ENCODE measurements at regions not wholly inside any gene's neighbourhood (a gene's known extent, or its start where the extent isn't known, plus 50 kb on each side); places are given as distances from the start of the nearest gene placed in this dataset.

- H3K36me3 ChIP-seq (ENCODE audit: control insufficient read depth in 2 of 2, extremely low read depth in 1 of 2, insufficient read depth in 2 of 2, low read length in 2 of 2): no peaks in the 10 kb centered on the region
- no peak overlapping the region for H3K27ac ChIP-seq (ENCODE audit: control insufficient read depth, insufficient read depth, low read length)
- no peaks in the 10 kb centered on the region for H3K9me3 ChIP-seq (ENCODE audit: control insufficient read depth, low read depth, low read length)
- DNase-seq (ENCODE audit: low read depth, low spot score) (no peak), FAIRE-seq (no peak)
- no peaks in the 10 kb centered on the region for H3K79me2 ChIP-seq (ENCODE audit: control insufficient read depth, insufficient read depth, low read length)
- no peak overlapping the region for H2AFZ ChIP-seq (ENCODE audit: control insufficient read depth, low read length)
- dilution Hi-C loops (cut with MboI; ENCODE audit: extremely low pct_ligation_motif_present, low sequenced_read_pairs): no loop called here
- H3K4me2 ChIP-seq (ENCODE audit: control insufficient read depth, extremely low read depth, insufficient read depth, low read depth, low read length): no peak overlapping the region
- no peaks in the 10 kb centered on the region for H3K9me1 ChIP-seq (ENCODE audit: control insufficient read depth, extremely low read depth, insufficient read depth, low read length)
- no peak overlapping the region for H3K4me3 ChIP-seq (ENCODE audit: control insufficient read depth in 2 of 3, extremely low read depth in 1 of 3, insufficient read depth in 2 of 3, low read depth in 1 of 3, low read length in 3 of 3)
- no peaks in the 10 kb centered on the region for H3K27me3 ChIP-seq (ENCODE audit: control insufficient read depth, extremely low read depth, insufficient read depth, low read length)
- no peak overlapping the region for H3K9ac ChIP-seq (ENCODE audit: control insufficient read depth, extremely low read depth, insufficient read depth, low read length)
- H3K4me1 ChIP-seq (ENCODE audit: control insufficient read depth, extremely low read depth, insufficient read depth, low read length): no peaks in the 10 kb centered on the region
- TF ChIP-seq CTCF (optimal IDR thresholded peaks at IDR 0.05 in 1 of 3, IDR thresholded peaks at IDR 0.05 in 1 of 3, conservative IDR thresholded peaks at IDR 0.05 in 1 of 3; ENCODE audit: extremely low read depth in 1 of 3, insufficient read depth in 2 of 3, low read length in 3 of 3): no peak
- no peak for TF ChIP-seq EZH2 (IDR thresholded peaks at IDR 0.05; ENCODE audit: low read length)
- H4K20me1 ChIP-seq (ENCODE audit: control insufficient read depth, extremely low read depth, insufficient read depth, low read length): no peaks in the 10 kb centered on the region
Observed at GRCh38 chr11:35064114-35064800, 74.7 kb upstream of the CD44 start.

- TF ChIP-seq CTCF (optimal IDR thresholded peaks at IDR 0.05 in 1 of 3, IDR thresholded peaks at IDR 0.05 in 1 of 3, conservative IDR thresholded peaks at IDR 0.05 in 1 of 3; ENCODE audit: extremely low read depth in 1 of 3, insufficient read depth in 2 of 3, low read length in 3 of 3) (no peak), EZH2 (IDR thresholded peaks at IDR 0.05; ENCODE audit: low read length) (no peak)
- Histone ChIP-seq H3K79me2 (ENCODE audit: control insufficient read depth, insufficient read depth, low read length) (no peaks in the 10 kb centered on the region), H4K20me1 (ENCODE audit: control insufficient read depth, extremely low read depth, insufficient read depth, low read length) (no peaks in the 10 kb centered on the region), H3K9me3 (ENCODE audit: control insufficient read depth, low read depth, low read length) (no peaks in the 10 kb centered on the region), H3K27me3 (ENCODE audit: control insufficient read depth, extremely low read depth, insufficient read depth, low read length) (no peaks in the 10 kb centered on the region), H3K9ac (ENCODE audit: control insufficient read depth, extremely low read depth, insufficient read depth, low read length) (no peak overlapping the region), H3K36me3 (ENCODE audit: control insufficient read depth in 2 of 2, extremely low read depth in 1 of 2, insufficient read depth in 2 of 2, low read length in 2 of 2) (no peaks in the 10 kb centered on the region), H3K9me1 (ENCODE audit: control insufficient read depth, extremely low read depth, insufficient read depth, low read length) (no peaks in the 10 kb centered on the region), H3K4me3 (ENCODE audit: control insufficient read depth in 2 of 3, extremely low read depth in 1 of 3, insufficient read depth in 2 of 3, low read depth in 1 of 3, low read length in 3 of 3) (no peak overlapping the region), H3K4me2 (ENCODE audit: control insufficient read depth, extremely low read depth, insufficient read depth, low read depth, low read length) (no peak overlapping the region), H2AFZ (ENCODE audit: control insufficient read depth, low read length) (no peak overlapping the region), H3K4me1 (ENCODE audit: control insufficient read depth, extremely low read depth, insufficient read depth, low read length) (no peaks in the 10 kb centered on the region), H3K27ac (ENCODE audit: control insufficient read depth, insufficient read depth, low read length) (no peak overlapping the region)
- DNase-seq (ENCODE audit: low read depth, low spot score): no peak
- dilution Hi-C loops (cut with MboI; ENCODE audit: extremely low pct_ligation_motif_present, low sequenced_read_pairs): no loop called here
- no peak for FAIRE-seq
Observed at GRCh38 chr11:35065566-35065965, 73.4 kb upstream of the CD44 start.

All from keratinocyte (primary cell).